GM21526 (cell line): ENCODE measurements at regions not wholly inside any gene's neighbourhood (a gene's known extent, or its start where the extent isn't known, plus 50 kb on each side); places are given as distances from the start of the nearest gene placed in this dataset.
A peak's percentile ranks its signal among the peaks of the same experiment; 100 is the strongest.

Source experiments
- ATAC-seq: cut with Tn5 transposase; IDR thresholded peaks from one replicate; pipeline ENCODE4 v1.9.1; 2021; ENCODE audit warnings: moderate library complexity; ENCODE audit not compliant: unreplicated experiment, low FRiP score

- no peak for ATAC-seq
These were observed 106.8 kb upstream of the SPRY2 start for GRCh38 chr13:80447747-80448146.

- ATAC-seq: no peak
These were observed 103.5 kb upstream of the SPRY2 start for GRCh38 chr13:80444240-80445015.

GRCh38 chr13:80442609-80443008 lies 101.7 kb upstream of the SPRY2 start:
- ATAC-seq: peak; percentile 14

GRCh38 chr13:80441968-80442367 lies 101.0 kb upstream of the SPRY2 start:
- ATAC-seq: peak; percentile 65

DNA sequence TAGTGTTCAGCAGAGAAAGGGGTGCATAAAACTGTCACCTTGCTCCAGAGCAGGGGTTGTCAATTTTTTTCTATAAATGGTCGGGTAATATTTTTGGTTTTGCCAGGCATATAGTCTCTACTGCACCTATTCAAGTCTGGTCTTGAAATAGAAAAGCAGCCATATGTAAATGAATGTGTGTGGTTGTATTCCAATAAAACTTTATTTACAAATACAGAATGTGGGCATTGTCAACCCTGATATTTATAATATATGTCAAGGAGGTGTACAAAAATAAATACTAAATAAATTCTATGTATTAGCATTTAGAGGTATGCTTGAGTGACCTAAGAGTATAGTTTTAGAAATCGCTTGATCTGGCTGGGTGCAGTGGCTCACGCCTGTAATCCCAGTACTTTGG lies 97.6 kb upstream of the SPRY2 start:
- no peak for ATAC-seq

DNA sequence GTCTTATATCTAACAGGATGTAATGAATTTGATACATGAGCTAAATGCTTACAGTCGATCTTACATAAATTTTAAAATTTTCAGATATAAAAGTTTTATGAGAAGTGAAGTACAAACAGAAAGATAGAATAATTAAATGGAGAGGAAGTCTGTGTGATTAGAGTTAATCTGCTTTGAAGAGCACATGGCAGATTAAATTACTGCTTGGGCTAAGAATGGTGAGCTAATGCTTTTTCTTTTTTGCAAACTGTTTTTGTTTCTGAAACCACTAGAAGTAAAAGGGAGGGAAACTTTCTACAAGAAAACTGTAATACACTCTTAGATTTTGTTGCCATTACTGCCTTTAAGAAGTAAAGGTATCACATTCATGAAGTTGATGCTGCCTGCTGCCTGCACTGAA lies 96.3 kb upstream of the SPRY2 start:
- no peak for ATAC-seq

DNA sequence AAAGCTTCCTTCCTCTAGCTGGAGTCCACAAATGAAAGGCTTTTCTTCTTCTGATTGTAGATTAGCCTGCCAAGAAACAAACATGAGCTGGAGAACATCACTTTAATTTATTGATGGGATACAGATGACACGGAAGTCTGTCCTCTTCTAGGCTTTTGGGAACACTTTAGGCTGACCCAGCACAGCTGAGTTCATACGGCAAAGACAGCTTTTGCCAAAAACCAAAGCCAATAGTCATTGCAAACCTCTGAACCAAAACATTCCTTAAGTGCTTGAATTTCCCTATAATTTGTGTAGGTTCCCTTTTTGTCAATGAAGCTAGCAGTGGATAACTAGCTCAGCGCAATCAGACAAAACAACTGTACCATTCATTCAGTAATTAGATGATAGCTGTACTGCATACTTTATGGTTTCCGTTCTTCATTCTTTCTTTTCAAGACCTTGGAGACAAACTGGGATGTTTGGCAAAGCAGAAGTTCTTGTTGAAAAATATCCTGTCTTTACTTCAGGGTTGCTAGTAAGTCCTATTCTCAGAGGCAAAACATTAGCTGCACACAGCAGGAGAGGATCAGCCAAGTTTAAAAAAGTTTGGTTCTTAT lies 95.7 kb upstream of the SPRY2 start:
- no peak for ATAC-seq

DNA sequence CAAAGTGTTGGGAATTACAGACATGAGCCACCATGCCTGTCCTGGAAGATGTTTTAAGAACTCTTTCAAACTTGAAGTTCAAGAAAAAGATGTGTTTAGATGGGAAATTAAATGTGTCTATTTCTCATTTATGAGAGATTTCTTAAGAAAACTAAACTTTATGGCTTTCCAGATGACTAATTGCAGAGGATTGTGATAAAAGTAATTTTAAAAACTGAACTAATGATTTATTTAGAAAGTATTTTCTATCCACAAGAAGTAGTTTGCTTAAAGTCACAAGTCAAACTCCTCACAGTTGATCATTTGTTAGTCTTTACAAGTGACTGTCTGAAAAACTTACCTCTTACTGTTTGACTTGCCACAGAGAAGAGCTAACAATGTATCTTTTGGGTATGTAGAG lies 89.6 kb upstream of the SPRY2 start:
- no peak for ATAC-seq

- ATAC-seq: no peak
These were observed 87.6 kb upstream of the SPRY2 start for GRCh38 chr13:80428349-80429096.

- no peak for ATAC-seq
These were observed 78.5 kb upstream of the SPRY2 start for GRCh38 chr13:80419416-80419815.

- no peak for ATAC-seq
These were observed 72.7 kb upstream of the SPRY2 start for GRCh38 chr13:80413611-80414010.

- ATAC-seq: no peak
These were observed 67.3 kb upstream of the SPRY2 start for GRCh38 chr13:80408270-80408669.

- no peak for ATAC-seq
These were observed 60.0 kb upstream of the SPRY2 start for GRCh38 chr13:80400865-80401426.

GRCh38 chr13:80400164-80400864 lies 59.4 kb upstream of the SPRY2 start:
- no peak for ATAC-seq

DNA sequence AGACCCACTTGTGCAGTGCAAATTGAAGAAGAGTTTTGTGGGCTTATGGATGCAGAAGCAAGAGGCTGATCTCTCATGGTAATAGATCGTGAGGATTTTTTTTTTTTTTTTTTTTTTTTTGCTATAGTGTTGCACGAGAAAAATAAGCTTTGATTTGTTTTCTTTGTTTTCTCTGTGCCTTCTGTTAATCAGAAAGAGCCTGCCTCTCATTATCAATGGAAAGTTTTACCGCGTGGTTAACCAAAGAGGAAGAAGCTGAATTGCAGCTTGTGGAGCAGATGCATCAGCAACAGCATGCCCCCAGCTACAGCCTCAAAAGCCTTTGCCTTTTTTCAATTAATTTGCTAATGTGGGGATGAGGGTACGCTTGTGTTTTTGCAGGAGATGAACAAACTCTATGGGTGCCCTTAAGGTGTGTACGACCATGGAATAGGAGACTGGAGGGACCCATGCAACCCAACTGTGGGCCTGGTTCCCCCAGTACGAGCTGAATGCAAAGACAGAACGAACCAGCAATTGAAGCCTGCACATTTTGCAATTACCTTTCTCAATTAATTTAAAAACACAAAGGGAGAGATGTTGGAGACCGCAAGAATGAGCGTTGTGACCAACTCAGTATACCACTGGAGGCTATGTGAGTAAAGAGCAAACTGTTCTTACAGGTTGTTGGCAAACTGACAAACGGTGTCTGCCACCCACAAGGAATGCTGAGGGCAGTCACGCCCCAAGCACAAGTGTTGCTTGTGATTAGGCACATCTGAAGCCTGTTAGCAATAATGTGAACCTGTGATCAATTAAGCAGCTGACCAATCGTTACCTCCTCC lies 58.6 kb upstream of the SPRY2 start:
- peak; percentile 54 for ATAC-seq
